Left cardiac atrium (tissue), 4 donors: ENCODE measurements at regions not wholly inside any gene's neighbourhood (a gene's known extent, or its start where the extent isn't known, plus 50 kb on each side); places are given as distances from the start of the nearest gene placed in this dataset.
"Not testable (repeated sequence)": the region's sequence is repeated elsewhere in the genome, so short reads cannot be mapped to it uniquely, and the experiment has no call there.

Experiments
- ATAC-seq, 2 donors: fragments of 200-7000 bp; cut with Tn5 transposase; one replicate each; pipeline ENCODE4 v1.9.1; 2020; ENCODE audit warnings: mild to moderate bottlenecking in 2 of 2, moderate library complexity in 2 of 2
- DNase-seq: peaks from one replicate; pipeline ENCODE4 v3.0.0-alpha.2; 2020
- intact Hi-C, 2 donors: fragments of 100-400 bp; cut with DNase I; formaldehyde crosslinking; loops; one replicate each; pipeline versions ENCODE4 v1.14.1 to v1.15.1; 2022 to 2023
- donor health status: DM: no; HTN: yes; CAD: no.
- donor health status: DM: no; HTN: yes; CAD: no; lungs with severe emphysema.
- donor health status: DM: yes; HTN: yes; CAD: no.
- donor health status: Dilated cardiomyopathy.

GRCh38 chr1:58057826-58058225 is 488.7 kb downstream of the OMA1 start:
- ATAC-seq (no peak), DNase-seq (no peak)
- intact Hi-C loops = no loop called here

DNA sequence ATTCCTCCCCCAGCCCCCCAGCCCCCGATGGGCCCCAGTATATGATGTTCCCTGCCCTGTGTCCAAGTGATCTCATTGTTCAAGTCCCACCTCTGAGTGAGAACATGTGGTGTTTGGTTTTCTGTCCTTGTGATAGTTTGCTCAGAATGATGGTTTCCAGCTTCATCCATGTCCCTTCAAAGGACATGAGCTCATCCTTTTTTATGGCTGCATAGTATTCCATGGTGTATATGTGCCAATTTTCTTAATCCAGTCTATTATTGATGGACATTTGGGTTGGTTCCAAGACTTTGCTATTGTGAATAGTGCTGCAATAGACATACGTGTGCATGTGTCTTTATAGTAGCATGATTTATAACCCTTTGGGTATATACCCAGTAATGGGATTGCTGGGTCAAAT is 495.3 kb downstream of the OMA1 start:
- ATAC-seq, DNase-seq: not testable (repeated sequence)

GRCh38 chr1:58047265-58047858 is 499.2 kb downstream of the OMA1 start:
- intact Hi-C loops = loop anchor here in 1 of 2 donors (5.0 kb wide), 2 partner anchors 625 to 1215 kb away; partner anchors contain the start of gene DAB1
- ATAC-seq = peak in 1 of 2 donors; percentile 54
- DNase-seq = no peak

More for the DNA sequence above, 495.3 kb downstream of the OMA1 start:
- intact Hi-C loops = not testable (repeated sequence)

- DNase-seq = no peak
- no peak for ATAC-seq
- intact Hi-C loops = loop anchor here in 1 of 2 donors (5.0 kb wide), 2 partner anchors 623 to 1213 kb away; partner anchors contain the start of gene DAB1
Measured at GRCh38 chr1:58045094-58045705, 501.3 kb downstream of the OMA1 start.

DNA sequence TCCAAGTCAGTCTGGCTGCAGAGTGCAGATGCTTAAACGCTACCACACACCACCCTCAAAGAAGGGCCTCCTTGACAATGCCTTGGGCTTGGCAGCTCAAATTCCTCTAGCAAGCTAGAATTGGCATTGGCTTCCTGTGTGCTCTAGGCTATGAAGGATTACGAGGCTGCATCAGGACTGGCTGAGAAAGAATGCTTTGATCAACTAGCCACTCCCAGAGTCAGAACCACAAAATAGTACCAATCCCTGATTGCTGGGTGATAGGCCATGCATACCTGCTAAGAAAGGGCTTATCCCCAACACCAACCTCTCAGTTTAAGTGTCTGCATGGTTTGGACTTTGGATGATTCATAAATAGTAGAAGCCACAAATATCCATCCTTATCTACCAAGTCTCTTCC is 504.9 kb downstream of the OMA1 start:
- ATAC-seq = no peak
- no peak for DNase-seq
- intact Hi-C loops = no loop called here

- ATAC-seq (no peak), DNase-seq (no peak)
- intact Hi-C loops = no loop called here
Measured at GRCh38 chr1:58038574-58038973, 508.0 kb downstream of the OMA1 start.

DNA sequence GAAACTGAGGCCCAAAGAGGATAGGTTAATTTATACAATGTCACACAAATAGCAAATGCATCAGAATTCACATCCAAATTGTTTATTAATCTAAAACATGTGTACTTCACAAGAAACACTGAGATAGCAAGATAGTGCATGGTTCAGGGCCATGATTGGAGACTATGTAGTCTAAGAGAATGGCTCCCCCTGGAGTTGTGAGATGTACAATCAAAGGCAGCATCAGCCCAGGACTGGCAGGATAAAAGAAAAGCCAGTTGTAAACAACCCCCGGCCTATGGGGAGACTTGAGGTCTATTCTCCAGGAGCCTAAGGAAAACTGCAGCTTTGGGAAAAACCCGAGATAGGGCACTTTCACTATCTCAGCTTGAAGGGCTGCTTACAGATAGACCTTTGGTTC is 511.0 kb downstream of the OMA1 start:
- DNase-seq = no peak
- no peak for ATAC-seq
- intact Hi-C loops = no loop called here

GRCh38 chr1:58033311-58033710 is 513.2 kb downstream of the OMA1 start:
- ATAC-seq = no peak
- intact Hi-C loops = no loop called here
- no peak for DNase-seq

DNA sequence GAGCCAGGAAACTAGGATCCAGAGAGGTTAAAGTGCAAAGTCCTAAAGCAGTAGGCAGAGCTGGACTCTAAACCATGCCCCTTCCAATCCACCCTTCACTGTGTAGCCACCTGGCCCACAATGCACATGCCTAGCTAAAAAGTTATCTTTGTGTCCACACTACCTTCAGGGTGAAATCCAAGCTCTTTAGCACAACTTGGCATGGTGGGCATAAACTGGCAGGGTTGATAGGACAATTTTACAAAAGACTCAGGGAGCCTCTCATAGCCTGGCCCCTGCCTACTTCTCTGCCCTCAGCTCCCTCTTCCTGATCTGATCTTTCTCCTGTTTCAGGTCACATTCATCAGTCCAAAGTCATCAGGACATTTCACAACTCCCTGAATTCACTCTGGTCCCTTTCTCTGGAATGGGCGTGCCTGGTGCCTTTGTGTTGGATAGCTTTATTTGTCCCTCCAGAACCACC is 513.9 kb downstream of the OMA1 start:
- no peak for ATAC-seq
- intact Hi-C loops = no loop called here
- DNase-seq = no peak

- ATAC-seq (no peak), DNase-seq (no peak)
- intact Hi-C loops = no loop called here
Measured at GRCh38 chr1:58031416-58031815, 515.1 kb downstream of the OMA1 start.

GRCh38 chr1:58030456-58030855 is 516.1 kb downstream of the OMA1 start:
- ATAC-seq = no peak
- DNase-seq = no peak
- intact Hi-C loops = no loop called here

GRCh38 chr1:58017641-58018040 is 528.9 kb downstream of the OMA1 start:
- ATAC-seq (no peak), DNase-seq (no peak)
- intact Hi-C loops = no loop called here

DNA sequence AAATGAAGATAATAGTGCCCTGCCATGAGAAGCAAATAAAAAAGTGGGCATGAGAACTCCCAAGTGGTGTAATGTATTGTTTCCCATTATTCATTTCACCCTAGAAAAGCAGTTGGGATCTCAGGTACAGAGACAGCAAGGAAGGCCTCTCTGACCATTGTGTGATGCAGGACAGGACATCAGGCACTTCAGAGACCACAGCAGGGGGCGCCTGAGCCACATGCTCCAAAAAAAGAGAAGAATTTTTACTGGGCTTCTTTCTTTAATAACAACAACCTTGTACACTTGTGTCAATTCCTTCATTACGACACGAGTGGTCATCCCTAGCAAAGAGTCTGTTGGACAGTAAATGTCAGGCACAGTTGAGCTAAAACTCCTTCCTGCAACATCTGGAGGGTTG is 533.3 kb downstream of the OMA1 start:
- no peak for ATAC-seq
- no peak for DNase-seq
- intact Hi-C loops = no loop called here

DNA sequence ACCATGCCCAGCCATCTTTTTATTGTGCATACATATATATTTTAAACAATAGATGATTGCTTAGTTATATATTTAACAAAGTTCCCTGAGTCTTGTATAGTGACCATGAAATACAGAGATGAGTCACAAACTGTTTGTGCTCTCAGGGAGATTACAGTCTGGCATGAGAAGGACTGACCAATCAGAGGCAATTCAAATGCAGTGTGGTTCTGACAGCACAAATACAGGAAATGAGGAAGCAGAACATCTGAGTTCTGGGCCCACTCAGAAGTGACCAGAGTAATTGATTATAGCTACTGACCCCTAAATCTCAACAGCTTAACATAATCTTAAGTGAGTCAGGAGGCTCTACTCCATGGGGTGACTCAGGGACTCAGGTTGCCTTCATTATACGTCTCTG is 534.5 kb downstream of the OMA1 start:
- intact Hi-C loops = no loop called here
- no peak for ATAC-seq

GRCh38 chr1:58006421-58007046 is 540.0 kb downstream of the OMA1 start:
- ATAC-seq = no peak
- DNase-seq = no peak
- intact Hi-C loops = no loop called here

More for the DNA sequence above, 534.5 kb downstream of the OMA1 start:
- DNase-seq = no peak

GRCh38 chr1:58005212-58005611 is 541.3 kb downstream of the OMA1 start:
- ATAC-seq (no peak), DNase-seq (no peak)
- intact Hi-C loops = no loop called here

- ATAC-seq (no peak), DNase-seq (no peak)
- intact Hi-C loops = no loop called here
Measured at GRCh38 chr1:58003988-58004387, 542.5 kb downstream of the OMA1 start.

DNA sequence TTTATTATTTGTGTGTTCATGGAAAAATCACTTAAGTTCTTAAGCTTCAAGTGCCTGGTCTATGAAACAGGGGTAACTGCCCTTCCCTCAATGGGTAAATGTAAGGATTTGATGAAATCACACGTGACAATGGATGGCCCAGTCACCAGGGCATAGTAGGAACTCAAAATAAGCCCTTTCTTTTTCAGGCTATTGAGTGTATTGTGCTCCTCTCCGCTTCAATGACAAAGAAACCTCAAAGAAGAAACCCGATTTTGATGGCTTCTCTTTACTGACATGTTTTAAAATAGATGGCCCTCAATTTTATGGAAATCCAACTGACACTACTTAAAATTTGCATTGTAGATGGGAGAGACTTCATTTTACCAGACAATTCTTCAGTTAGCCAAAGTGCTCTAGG is 543.5 kb downstream of the OMA1 start:
- ATAC-seq (no peak), DNase-seq (no peak)
- intact Hi-C loops = no loop called here

DNA sequence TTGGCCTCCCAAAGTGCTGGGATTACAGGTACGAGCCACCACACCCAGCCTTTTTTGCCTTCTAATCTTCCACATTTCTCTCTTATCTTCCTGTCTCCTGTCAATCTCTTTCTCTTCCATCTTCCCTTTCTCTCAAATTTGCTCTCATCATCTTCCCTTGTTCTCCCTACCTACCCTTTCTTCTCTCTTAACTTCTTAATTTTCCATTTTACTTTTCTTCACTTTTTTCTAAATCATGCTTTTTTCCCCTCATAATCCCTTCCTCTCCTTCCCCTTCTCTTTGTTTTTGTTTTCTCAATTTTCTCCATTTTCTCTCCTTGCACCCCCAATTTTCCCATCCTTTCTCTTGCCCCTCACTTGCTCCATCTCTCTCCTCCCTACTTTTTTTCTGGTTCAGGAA is 545.7 kb downstream of the OMA1 start:
- intact Hi-C loops = no loop called here
- no peak for ATAC-seq

DNA sequence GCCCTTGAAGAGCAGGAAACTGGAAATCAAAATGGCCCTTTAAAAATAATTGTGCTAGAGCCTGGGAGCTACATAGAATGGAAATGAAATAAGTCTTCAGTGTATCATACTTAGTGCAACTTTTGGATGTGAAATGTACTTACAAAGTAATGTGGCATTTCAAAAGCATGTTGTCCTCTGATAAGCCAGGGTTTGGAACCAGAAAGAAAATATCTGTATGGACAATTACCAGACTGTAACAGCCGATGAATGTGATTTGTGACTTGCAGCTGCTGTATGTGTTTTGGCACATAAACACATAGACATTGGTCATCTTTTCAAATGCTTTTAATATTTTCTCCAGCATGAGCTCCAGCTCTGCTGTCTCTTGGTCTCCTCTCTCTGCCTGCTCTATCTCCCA is 546.4 kb downstream of the OMA1 start:
- ATAC-seq (no peak), DNase-seq (no peak)
- intact Hi-C loops = no loop called here

More for the DNA sequence above, 545.7 kb downstream of the OMA1 start:
- no peak for DNase-seq

- intact Hi-C loops = no loop called here
- no peak for DNase-seq
- ATAC-seq = no peak
Measured at GRCh38 chr1:57996400-57996799, 550.1 kb downstream of the OMA1 start.
